ENCODE measurements at regions not wholly inside any gene's neighbourhood (a gene's known extent, or its start where the extent isn't known, plus 50 kb on each side); places are given as distances from the start of the nearest gene placed in this dataset.

DNA sequence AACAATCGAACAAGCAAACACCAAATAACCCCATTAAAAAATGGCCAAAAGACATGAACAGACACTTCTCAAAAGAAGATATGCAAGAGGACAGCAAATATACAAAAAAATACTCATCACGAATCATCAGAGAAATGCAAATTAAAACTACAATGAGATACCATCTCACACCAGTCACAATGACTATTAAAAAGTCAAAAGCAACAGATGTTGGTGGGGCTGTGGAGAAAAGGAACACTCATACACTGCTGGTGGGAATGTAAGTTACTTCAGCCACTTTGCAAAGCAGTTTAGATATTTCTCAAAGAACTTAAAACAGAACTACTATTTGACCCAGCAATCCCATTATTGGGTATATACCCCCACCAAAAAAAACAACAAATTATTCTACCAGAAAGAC, 51.3 kb upstream of the FLI1 start:
- ChIA-PET CTCF (no interaction called here), POLR2A (no interaction called here)
- Mint-ChIP-seq H3K27ac (no peak overlapping the region), H3K4me1 (ENCODE audit: low read depth) (peaks cover 15% of the 10 kb centered on the region), H3K27me3 (no peaks in the 10 kb centered on the region), H3K36me3 (ENCODE audit: low read depth) (no peaks in the 10 kb centered on the region), H3K4me3 (no peak overlapping the region), H3K9me3 (no peaks in the 10 kb centered on the region)
- no peaks in the 10 kb centered on the region for H3K4me1 ChIP-seq (ENCODE audit: insufficient read depth, low read length)
- no peak overlapping the region for H3K4me3 ChIP-seq (ENCODE audit: low read length)
- intact Hi-C loops (cut with DNase I, micrococcal nuclease), result no loop called here
- no peaks in the 10 kb centered on the region for H3K36me3 ChIP-seq (ENCODE audit: insufficient read depth, low read length)
- H3K27ac ChIP-seq (ENCODE audit: low read depth in 1 of 2, low read length in 2 of 2), result no peak overlapping the region
- TF ChIP-seq, protein P1, sequence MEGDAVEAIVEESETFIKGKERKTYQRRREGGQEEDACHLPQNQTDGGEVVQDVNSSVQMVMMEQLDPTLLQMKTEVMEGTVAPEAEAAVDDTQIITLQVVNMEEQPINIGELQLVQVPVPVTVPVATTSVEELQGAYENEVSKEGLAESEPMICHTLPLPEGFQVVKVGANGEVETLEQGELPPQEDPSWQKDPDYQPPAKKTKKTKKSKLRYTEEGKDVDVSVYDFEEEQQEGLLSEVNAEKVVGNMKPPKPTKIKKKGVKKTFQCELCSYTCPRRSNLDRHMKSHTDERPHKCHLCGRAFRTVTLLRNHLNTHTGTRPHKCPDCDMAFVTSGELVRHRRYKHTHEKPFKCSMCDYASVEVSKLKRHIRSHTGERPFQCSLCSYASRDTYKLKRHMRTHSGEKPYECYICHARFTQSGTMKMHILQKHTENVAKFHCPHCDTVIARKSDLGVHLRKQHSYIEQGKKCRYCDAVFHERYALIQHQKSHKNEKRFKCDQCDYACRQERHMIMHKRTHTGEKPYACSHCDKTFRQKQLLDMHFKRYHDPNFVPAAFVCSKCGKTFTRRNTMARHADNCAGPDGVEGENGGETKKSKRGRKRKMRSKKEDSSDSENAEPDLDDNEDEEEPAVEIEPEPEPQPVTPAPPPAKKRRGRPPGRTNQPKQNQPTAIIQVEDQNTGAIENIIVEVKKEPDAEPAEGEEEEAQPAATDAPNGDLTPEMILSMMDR (IDR thresholded peaks at IDR 0.05), result no peak
- H3K9me3 ChIP-seq (ENCODE audit: control insufficient read depth in 1 of 2, insufficient read depth in 1 of 2, low read length in 2 of 2), result no peaks in the 10 kb centered on the region
- ATAC-seq (ENCODE audit: poor library complexity) (no peak), DNase-seq (no peak)
- no peaks in the 10 kb centered on the region for H3K27me3 ChIP-seq (ENCODE audit: control insufficient read depth in 1 of 2, insufficient read depth in 2 of 2, low read length in 2 of 2)

DNA sequence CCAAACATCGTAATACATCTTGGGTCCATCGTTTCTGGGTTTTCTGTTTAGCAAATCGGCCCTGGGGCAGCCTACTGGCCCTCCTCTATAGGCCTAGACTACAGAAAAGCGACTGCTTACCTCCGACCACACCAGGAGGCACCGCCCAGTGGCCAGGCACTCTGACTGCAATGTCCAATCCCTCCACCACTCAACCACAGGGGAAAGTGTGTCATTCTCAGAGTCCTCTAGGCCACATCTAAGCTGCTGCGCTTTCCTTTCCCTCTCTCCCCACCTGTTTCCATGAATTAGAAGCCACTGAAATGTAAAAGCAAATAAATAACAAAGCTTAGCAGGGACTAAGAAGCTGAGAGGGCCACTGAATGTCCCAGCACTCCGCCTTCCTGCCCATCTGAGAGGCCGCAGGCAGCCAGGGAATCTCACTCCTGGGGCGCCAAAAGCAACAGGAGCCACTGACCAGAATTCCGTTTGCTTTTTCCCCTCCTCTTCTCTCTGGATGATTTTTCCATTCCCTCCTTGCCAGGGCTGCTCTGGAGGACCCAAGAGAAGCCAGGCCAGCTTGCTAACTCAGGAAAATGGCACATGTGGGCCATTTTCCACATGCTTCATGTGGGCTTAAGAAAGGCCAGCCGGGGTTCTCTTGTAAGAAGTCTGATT, 50.1 kb upstream of the FLI1 start:
- no peaks in the 10 kb centered on the region for H3K9me3 Mint-ChIP-seq
- DNase-seq (no peak), ATAC-seq (ENCODE audit: poor library complexity) (no peak)
- ChIA-PET POLR2A (no interaction called here), CTCF (interaction anchor here (1.0 kb wide), 1 partner anchor 484 kb away, joined by 3 read pairs; no protein-coding TSS in a partner anchor)
- Histone ChIP-seq H3K36me3 (ENCODE audit: insufficient read depth, low read length) (no peaks in the 10 kb centered on the region), H3K27me3 (ENCODE audit: control insufficient read depth in 1 of 2, insufficient read depth in 2 of 2, low read length in 2 of 2) (no peaks in the 10 kb centered on the region), H3K4me3 (ENCODE audit: low read length) (no peak overlapping the region), H3K27ac (ENCODE audit: low read depth in 1 of 2, low read length in 2 of 2) (no peak overlapping the region), H3K4me1 (ENCODE audit: insufficient read depth, low read length) (no peaks in the 10 kb centered on the region), H3K9me3 (ENCODE audit: control insufficient read depth in 1 of 2, insufficient read depth in 1 of 2, low read length in 2 of 2) (no peaks in the 10 kb centered on the region)
- H3K27ac Mint-ChIP-seq, result no peak overlapping the region
- intact Hi-C loops (cut with DNase I, micrococcal nuclease), result no loop called here
- TF ChIP-seq, protein P1 (IDR thresholded peaks at IDR 0.05), result no peak
- peaks cover 7% of the 10 kb centered on the region for H3K4me1 Mint-ChIP-seq (ENCODE audit: low read depth)
- no peaks in the 10 kb centered on the region for H3K36me3 Mint-ChIP-seq (ENCODE audit: low read depth)
- no peak overlapping the region for H3K4me3 Mint-ChIP-seq
- H3K27me3 Mint-ChIP-seq, result no peaks in the 10 kb centered on the region

Data from CD4-positive, alpha-beta T cell (primary cell).